Liver (tissue), 8 donors: ENCODE measurements at regions not wholly inside any gene's neighbourhood (a gene's known extent, or its start where the extent isn't known, plus 50 kb on each side); places are given as distances from the start of the nearest gene placed in this dataset.

Source experiments
- DNase-seq: peaks from one replicate; pipeline ENCODE4 v3.0.0-alpha.2; 2017; ENCODE audit warnings: low spot score
- H3K27ac ChIP-seq, 2 donors: one replicate each; pipeline ENCODE4 v1.7.0; 2013; ENCODE audit warnings: inconsistent platforms in 2 of 2, low read length in 2 of 2, control low read depth in 1 of 2, low read depth in 1 of 2, mild to moderate bottlenecking in 1 of 2
- H3K27me3 ChIP-seq, 4 donors: one replicate each; pipeline versions ENCODE4 v1.6.1 to v1.7.0; 2013; ENCODE audit warnings: low read length in 3 of 4, inconsistent platforms in 1 of 4, mild to moderate bottlenecking in 1 of 4, moderate library complexity in 1 of 4; ENCODE audit not compliant: control insufficient read depth in 4 of 4, insufficient read depth in 4 of 4
- H3K36me3 ChIP-seq, 4 donors: one replicate each; pipeline versions ENCODE4 v1.6.1 to v1.7.0; 2013; ENCODE audit warnings: low read length in 3 of 4, mild to moderate bottlenecking in 3 of 4, low read depth in 1 of 4, moderate library complexity in 1 of 4; ENCODE audit not compliant: control insufficient read depth in 4 of 4, insufficient read depth in 3 of 4
- H3K4me1 ChIP-seq, 4 donors: one replicate each; pipeline versions ENCODE4 v1.6.1 to v1.7.0; 2013; ENCODE audit warnings: low read length in 3 of 4, mild to moderate bottlenecking in 3 of 4, moderate library complexity in 1 of 4; ENCODE audit not compliant: control insufficient read depth in 4 of 4, insufficient read depth in 4 of 4
- H3K4me3 ChIP-seq, 3 donors: one replicate each; pipeline versions ENCODE4 v1.6.1 to v1.7.0; 2013; ENCODE audit warnings: low read length in 3 of 3, control low read depth in 1 of 3, low read depth in 1 of 3, mild to moderate bottlenecking in 1 of 3
- H3K9ac ChIP-seq, 2 donors: one replicate each; pipeline ENCODE4 v1.7.0; 2013; ENCODE audit warnings: low read length in 2 of 2, mild to moderate bottlenecking in 2 of 2, moderate library complexity in 2 of 2, control low read depth in 1 of 2, low read depth in 1 of 2
- H3K9me3 ChIP-seq, 4 donors: one replicate each; pipeline versions ENCODE4 v1.6.1 to v1.7.0; 2013; ENCODE audit warnings: low read length in 3 of 4; ENCODE audit not compliant: control insufficient read depth in 4 of 4
- EGR1 ChIP-seq, 2 donors: IDR thresholded peaks; 2 replicates each; pipeline ENCODE4 v1.6.1; 2016 to 2018; ENCODE audit warnings: antibody characterized with exemption in 2 of 2, low read depth in 2 of 2
- FOXA1 ChIP-seq: IDR thresholded peaks from 2 replicates; pipeline ENCODE4 v1.6.1; 2016; ENCODE audit warnings: antibody characterized with exemption
- FOXA2 ChIP-seq: IDR thresholded peaks from 2 replicates; pipeline ENCODE4 v1.6.1; 2016; ENCODE audit warnings: antibody characterized with exemption
- GABPA ChIP-seq, 2 donors: IDR thresholded peaks in 1 of 2; conservative IDR thresholded peaks in 1 of 2; 2 replicates each; pipeline ENCODE4 v1.6.1; 2016; ENCODE audit warnings: antibody characterized with exemption in 2 of 2, mild to moderate bottlenecking in 1 of 2, moderate library complexity in 1 of 2
- HNF4A ChIP-seq, 2 donors: conservative IDR thresholded peaks; 2 replicates each; pipeline ENCODE4 v1.6.1; 2016; ENCODE audit warnings: antibody characterized with exemption in 2 of 2, mild to moderate bottlenecking in 2 of 2
- HNF4G ChIP-seq: IDR thresholded peaks from 2 replicates; pipeline ENCODE4 v1.6.1; 2016; ENCODE audit warnings: antibody characterized with exemption
- JUND ChIP-seq, 2 donors: IDR thresholded peaks; 2 replicates each; pipeline ENCODE4 v1.6.1; 2016; ENCODE audit warnings: antibody characterized with exemption in 2 of 2
- MAX ChIP-seq: IDR thresholded peaks from 2 replicates; pipeline ENCODE4 v1.6.1; 2016; ENCODE audit warnings: antibody characterized with exemption
- NR2F2 ChIP-seq: IDR thresholded peaks from 2 replicates; pipeline ENCODE4 v1.6.1; 2016; ENCODE audit warnings: antibody characterized with exemption
- RAD21 ChIP-seq, 2 donors: IDR thresholded peaks; 2 replicates each; pipeline ENCODE4 v1.6.1; 2016; ENCODE audit warnings: antibody characterized with exemption in 2 of 2, mild to moderate bottlenecking in 2 of 2
- SP1 ChIP-seq: IDR thresholded peaks from 2 replicates; pipeline ENCODE4 v1.6.1; 2018; ENCODE audit warnings: antibody characterized with exemption, mild to moderate bottlenecking
- YY1 ChIP-seq: IDR thresholded peaks from 2 replicates; pipeline ENCODE4 v1.6.1; 2016; ENCODE audit warnings: antibody characterized with exemption, mild to moderate bottlenecking
- ZBTB33 ChIP-seq: IDR thresholded peaks from 2 replicates; pipeline ENCODE4 v1.6.1; 2016; ENCODE audit warnings: antibody characterized with exemption
- WGBS: extraction: QIAGEN DNeasy Blood & Tissue Kit; methylation state at CpG from one replicate; pipeline ENCODE4 v1.1.7; 2013; 5-methylcytosine and 5-hydroxymethylcytosine counted together
- TF ChIP-seq, protein P1 (sequence below): fragments of 150-350 bp; IDR thresholded peaks from 2 replicates; pipeline ENCODE4 v1.5.1; 2017; ENCODE audit warnings: improper control_type of control experiment, low read depth, low read length; ENCODE audit not compliant: missing input control
- TF ChIP-seq, protein P2 (sequence below): IDR thresholded peaks from 2 replicates; pipeline ENCODE4 v1.6.1; 2016; ENCODE audit warnings: antibody characterized with exemption
- TF ChIP-seq, protein P3 (sequence below): IDR thresholded peaks from 2 replicates; pipeline ENCODE4 v1.6.1; 2016; ENCODE audit warnings: antibody characterized with exemption, mild to moderate bottlenecking
- donor health status: healthy.
- donor health status: healthy.
- donor health status: healthy.
- donor health status: healthy.
- donor health status: healthy.

- Histone ChIP-seq H3K4me3 (no peak overlapping the region), H3K36me3 (no peaks in the 10 kb centered on the region), H3K4me1 (peaks cover 0 to under 1% (median 0%) of the 10 kb centered on the region in 4 donors), H3K9me3 (no peaks in the 10 kb centered on the region), H3K9ac (no peak overlapping the region), H3K27ac (no peak overlapping the region), H3K27me3 (no peaks in the 10 kb centered on the region)
- TF ChIP-seq HNF4A (conservative IDR thresholded peaks at IDR 0.05) = peak; percentile 8 to 17
- TF ChIP-seq EGR1 (IDR thresholded peaks at IDR 0.05; ENCODE audit: low read depth in 2 of 2) = no peak
- 92% methylated on average over 5 of the region's 5 CpGs for WGBS
- DNase-seq = no peak
Measured at GRCh38 chr7:36079446-36080025, 73.5 kb upstream of the EEPD1 start.

DNA sequence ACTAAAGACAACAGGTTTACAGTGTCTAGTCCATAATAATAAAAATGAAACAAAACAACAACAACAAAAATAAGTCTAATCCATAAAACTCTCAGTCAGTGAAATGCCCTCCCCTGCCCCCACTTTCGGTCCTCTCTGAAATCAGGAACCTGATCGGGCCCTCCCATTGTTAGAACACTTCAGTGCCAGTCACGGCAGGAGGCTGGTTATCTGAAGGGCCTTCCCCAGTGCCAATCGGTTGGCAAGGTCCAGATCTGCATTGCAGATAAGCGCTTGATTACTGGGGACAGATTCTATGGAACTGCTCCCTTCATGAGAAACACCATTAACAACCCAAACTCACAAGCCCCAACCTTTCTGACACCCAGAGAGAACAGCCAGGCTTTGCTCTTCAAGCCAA, 72.2 kb upstream of the EEPD1 start:
- no peak overlapping the region for H3K9ac ChIP-seq
- no peak overlapping the region for H3K27ac ChIP-seq
- H3K36me3 ChIP-seq = no peaks in the 10 kb centered on the region
- WGBS = 92% methylated on average over 5 of the region's 5 CpGs
- H3K9me3 ChIP-seq = no peaks in the 10 kb centered on the region
- no peak for DNase-seq
- TF ChIP-seq JUND (IDR thresholded peaks at IDR 0.05) (no peak), RAD21 (IDR thresholded peaks at IDR 0.05) (no peak), SP1 (no peak), NR2F2 (no peak)
- H3K4me1 ChIP-seq = peaks cover 0 to 2% (median 0%) of the 10 kb centered on the region in 4 donors
- no peaks in the 10 kb centered on the region for H3K27me3 ChIP-seq
- H3K4me3 ChIP-seq = no peak overlapping the region

GRCh38 chr7:36082216-36082615, 70.8 kb upstream of the EEPD1 start:
- H3K4me3 ChIP-seq = no peak overlapping the region
- no peak overlapping the region for H3K9ac ChIP-seq
- H3K4me1 ChIP-seq = peaks cover 0 to 2% (median 0%) of the 10 kb centered on the region in 4 donors
- H3K27me3 ChIP-seq = no peaks in the 10 kb centered on the region
- no peak for DNase-seq
- no peak overlapping the region for H3K27ac ChIP-seq
- WGBS = 69% methylated on average over 4 of the region's 4 CpGs
- H3K9me3 ChIP-seq = no peaks in the 10 kb centered on the region
- no peaks in the 10 kb centered on the region for H3K36me3 ChIP-seq
- TF ChIP-seq GABPA (IDR thresholded peaks at IDR 0.05 in 1 of 2, conservative IDR thresholded peaks at IDR 0.05 in 1 of 2) (no peak), JUND (IDR thresholded peaks at IDR 0.05) (no peak), EGR1 (IDR thresholded peaks at IDR 0.05; ENCODE audit: low read depth in 2 of 2) (no peak), RAD21 (IDR thresholded peaks at IDR 0.05) (no peak), FOXA2 (no peak), SP1 (no peak), YY1 (no peak), MAX (no peak), HNF4G (no peak), ZBTB33 (no peak), FOXA1 (no peak)
- TF ChIP-seq, protein P1, sequence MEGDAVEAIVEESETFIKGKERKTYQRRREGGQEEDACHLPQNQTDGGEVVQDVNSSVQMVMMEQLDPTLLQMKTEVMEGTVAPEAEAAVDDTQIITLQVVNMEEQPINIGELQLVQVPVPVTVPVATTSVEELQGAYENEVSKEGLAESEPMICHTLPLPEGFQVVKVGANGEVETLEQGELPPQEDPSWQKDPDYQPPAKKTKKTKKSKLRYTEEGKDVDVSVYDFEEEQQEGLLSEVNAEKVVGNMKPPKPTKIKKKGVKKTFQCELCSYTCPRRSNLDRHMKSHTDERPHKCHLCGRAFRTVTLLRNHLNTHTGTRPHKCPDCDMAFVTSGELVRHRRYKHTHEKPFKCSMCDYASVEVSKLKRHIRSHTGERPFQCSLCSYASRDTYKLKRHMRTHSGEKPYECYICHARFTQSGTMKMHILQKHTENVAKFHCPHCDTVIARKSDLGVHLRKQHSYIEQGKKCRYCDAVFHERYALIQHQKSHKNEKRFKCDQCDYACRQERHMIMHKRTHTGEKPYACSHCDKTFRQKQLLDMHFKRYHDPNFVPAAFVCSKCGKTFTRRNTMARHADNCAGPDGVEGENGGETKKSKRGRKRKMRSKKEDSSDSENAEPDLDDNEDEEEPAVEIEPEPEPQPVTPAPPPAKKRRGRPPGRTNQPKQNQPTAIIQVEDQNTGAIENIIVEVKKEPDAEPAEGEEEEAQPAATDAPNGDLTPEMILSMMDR = no peak
- TF ChIP-seq, protein P2, sequence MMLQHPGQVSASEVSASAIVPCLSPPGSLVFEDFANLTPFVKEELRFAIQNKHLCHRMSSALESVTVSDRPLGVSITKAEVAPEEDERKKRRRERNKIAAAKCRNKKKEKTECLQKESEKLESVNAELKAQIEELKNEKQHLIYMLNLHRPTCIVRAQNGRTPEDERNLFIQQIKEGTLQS = no peak
- TF ChIP-seq, protein P3, sequence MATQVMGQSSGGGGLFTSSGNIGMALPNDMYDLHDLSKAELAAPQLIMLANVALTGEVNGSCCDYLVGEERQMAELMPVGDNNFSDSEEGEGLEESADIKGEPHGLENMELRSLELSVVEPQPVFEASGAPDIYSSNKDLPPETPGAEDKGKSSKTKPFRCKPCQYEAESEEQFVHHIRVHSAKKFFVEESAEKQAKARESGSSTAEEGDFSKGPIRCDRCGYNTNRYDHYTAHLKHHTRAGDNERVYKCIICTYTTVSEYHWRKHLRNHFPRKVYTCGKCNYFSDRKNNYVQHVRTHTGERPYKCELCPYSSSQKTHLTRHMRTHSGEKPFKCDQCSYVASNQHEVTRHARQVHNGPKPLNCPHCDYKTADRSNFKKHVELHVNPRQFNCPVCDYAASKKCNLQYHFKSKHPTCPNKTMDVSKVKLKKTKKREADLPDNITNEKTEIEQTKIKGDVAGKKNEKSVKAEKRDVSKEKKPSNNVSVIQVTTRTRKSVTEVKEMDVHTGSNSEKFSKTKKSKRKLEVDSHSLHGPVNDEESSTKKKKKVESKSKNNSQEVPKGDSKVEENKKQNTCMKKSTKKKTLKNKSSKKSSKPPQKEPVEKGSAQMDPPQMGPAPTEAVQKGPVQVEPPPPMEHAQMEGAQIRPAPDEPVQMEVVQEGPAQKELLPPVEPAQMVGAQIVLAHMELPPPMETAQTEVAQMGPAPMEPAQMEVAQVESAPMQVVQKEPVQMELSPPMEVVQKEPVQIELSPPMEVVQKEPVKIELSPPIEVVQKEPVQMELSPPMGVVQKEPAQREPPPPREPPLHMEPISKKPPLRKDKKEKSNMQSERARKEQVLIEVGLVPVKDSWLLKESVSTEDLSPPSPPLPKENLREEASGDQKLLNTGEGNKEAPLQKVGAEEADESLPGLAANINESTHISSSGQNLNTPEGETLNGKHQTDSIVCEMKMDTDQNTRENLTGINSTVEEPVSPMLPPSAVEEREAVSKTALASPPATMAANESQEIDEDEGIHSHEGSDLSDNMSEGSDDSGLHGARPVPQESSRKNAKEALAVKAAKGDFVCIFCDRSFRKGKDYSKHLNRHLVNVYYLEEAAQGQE = no peak
